HG03139 (cell line): ENCODE measurements at regions not wholly inside any gene's neighbourhood (a gene's known extent, or its start where the extent isn't known, plus 50 kb on each side); places are given as distances from the start of the nearest gene placed in this dataset.

ENCODE experiments used
- ATAC-seq: cut with Tn5 transposase; IDR thresholded peaks from one replicate; pipeline ENCODE4 v1.9.1; 2021; ENCODE audit not compliant: unreplicated experiment

- ATAC-seq = no peak
Measured at GRCh38 chr2:21916934-21917522, 793.3 kb downstream of the TDRD15 start.

DNA sequence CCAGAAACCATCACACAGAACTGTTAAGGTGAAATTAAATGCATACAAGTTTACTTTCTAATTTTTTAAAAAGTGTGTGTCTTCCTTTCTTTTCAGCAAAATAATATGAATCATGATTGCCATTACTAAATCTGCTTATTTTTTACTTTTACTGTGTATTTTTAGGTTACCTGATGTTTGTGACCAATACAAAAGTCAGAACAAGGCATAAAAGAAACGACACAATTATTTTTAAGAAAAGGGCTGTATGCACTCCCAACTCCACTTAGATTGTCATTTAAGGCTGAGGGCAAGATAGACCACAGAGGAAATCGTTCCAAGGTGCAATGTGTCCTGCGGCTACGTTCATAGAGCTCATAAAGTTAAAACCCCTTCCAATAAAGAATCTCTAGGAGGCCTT is 797.0 kb downstream of the TDRD15 start:
- no peak for ATAC-seq

GRCh38 chr2:21924640-21925285 is 801.0 kb downstream of the TDRD15 start:
- no peak for ATAC-seq

DNA sequence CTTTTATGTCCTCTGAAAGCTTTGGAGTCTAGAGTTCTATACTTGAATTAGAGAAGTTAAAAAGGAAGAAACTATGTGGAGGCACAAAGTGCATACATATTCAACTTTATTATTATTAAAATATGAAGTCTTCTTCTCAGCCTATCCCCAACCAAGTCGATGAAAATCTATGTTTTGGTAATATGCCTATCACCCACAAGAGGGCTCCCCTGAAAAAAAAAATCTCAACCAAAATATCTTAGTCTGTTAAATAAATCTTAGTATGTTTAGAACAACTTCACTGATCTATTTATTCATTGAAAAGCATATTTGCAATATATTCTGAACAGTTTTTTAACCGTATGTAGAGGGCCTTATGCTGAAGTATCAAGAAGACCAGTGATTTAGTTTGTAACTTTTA is 804.5 kb downstream of the TDRD15 start:
- ATAC-seq = no peak

GRCh38 chr2:21930226-21930625 is 806.5 kb downstream of the TDRD15 start:
- ATAC-seq = no peak

DNA sequence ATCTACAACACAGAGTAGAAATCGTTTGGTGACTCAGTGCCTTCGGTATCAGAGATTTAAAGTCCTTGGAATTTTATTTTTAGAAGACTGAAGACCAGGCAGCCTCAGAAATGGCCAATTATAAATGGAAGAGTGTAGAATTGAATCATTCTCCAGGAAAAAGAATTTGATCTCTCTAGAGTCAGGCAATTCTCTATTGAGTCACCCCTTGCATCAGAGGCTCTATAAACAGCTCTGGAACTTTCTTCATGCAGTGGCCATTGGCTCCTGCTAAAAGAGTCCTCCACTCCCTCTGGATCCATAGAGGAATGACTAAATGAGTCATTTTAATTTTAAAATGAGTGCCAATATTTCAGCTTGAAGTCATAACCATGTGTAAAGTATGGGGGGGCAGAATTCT is 816.2 kb downstream of the TDRD15 start:
- ATAC-seq = no peak

GRCh38 chr2:21944536-21944935 is 820.8 kb downstream of the TDRD15 start:
- no peak for ATAC-seq

DNA sequence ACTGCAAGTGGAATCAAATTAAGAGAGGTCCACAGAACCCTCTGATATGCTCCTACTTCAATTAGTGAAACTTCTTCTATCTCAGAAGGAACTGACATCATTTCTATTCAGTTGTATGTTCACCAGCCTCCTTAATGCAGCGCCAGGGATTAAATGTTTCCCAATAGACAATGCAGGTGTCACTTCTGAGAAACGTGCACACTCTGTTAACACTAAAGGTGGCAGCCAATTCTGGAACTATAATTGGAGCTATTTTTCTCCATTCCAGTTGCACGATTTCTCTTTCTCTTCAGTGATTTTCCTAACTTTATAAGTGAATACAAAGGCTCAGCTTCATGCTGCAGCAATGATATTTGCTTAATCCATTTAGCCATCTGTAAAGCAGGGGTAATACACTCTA is 821.9 kb downstream of the TDRD15 start:
- ATAC-seq = no peak

DNA sequence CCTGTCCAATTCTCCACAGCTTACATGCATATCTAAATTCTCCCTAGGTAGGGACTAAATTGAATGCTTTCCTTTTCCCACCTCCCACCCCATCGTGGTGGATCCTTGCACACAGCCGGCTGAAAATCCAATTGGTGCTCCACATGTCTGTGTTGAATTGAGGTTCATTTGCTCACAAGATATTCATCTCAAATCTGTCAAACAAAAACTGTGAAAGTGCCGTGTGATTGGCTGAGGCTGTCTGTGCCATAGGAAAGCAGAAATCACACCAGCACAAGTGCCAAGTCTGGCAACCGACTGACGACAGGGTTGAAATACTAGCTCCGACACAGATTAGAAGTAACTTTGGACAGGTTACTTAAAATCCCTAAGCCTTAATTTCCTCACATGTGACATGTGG is 823.3 kb downstream of the TDRD15 start:
- ATAC-seq = no peak

GRCh38 chr2:21966139-21966538 is 842.4 kb downstream of the TDRD15 start:
- ATAC-seq = no peak

DNA sequence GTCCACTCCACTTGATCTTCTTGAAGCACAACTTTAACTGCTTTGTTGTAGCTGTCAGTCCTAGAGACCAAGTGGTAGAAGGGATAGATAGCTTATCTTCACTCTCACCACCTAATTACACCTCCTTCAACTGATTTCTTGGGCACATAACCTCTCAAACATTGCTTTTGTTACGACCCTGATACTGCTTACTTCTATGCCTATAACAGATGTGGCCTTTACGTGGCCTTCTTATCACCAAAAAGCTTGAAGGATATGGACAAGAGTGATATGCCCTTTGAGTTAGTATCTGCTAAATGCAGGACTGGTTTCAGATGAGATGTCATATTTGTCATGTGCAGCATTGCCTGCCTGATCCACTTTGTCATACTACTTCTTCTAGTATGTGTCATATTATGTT is 847.2 kb downstream of the TDRD15 start:
- ATAC-seq = no peak

- ATAC-seq = no peak
Measured at GRCh38 chr2:21972586-21972985, 848.8 kb downstream of the TDRD15 start.

- ATAC-seq = no peak
Measured at GRCh38 chr2:21981127-21981526, 857.4 kb downstream of the TDRD15 start.

DNA sequence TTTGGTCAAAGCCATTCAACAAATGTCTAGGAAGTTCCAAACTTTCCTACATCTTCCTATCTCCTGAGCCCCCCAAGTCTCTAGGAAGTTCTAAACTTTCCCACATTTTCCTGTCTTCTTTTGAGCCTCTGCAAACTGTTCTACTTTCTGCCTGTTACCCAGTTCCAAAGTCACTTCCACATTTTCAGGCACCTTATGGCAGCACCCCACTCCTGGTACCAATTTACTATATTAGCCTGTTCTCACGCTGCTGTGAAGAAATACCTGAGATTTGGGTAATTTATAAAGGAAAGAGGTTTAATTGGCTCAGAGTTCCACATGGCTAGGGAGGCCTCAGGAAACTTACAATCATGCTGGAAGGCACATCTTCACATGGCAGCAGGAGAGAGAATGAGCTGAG is 869.2 kb downstream of the TDRD15 start:
- ATAC-seq = no peak

DNA sequence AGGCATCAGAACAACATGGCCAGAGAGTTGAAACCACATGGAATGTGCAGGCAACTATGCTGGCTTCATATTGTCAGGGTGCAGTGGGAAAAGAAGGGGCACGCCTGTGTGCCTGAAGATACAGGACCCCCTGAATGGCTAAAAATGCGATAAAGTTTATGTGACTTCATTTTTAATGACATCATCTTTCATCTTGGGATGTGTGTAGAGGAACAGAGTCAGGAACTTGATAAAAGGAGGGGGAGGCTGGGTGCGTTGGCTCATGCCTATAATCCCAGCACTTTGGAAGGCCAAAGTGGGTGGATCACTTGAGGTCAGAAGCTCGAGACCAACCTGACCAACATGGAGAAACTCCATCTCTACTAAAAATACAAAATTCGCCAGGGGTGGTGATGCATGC is 872.6 kb downstream of the TDRD15 start:
- no peak for ATAC-seq

DNA sequence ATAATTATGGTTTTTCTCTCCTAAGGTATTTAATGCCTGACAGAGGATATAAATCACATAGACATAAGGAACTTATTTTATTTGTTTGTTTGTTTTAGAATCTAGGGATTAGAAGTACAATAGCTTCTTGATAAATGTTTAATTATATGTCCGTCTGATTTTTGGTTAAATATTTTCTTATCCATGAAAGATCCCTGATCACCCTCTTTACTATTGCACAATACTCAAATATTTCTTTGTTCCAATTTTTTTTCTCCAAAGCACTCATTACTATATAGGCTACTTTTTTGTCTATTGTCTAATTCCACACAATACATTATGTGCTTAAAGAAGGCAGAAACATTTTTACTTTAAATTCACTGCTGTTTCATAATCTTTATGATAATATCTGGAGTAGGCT is 875.8 kb downstream of the TDRD15 start:
- ATAC-seq = no peak

GRCh38 chr2:22002066-22002465 is 878.3 kb downstream of the TDRD15 start:
- ATAC-seq = no peak

GRCh38 chr2:22003270-22003669 is 879.5 kb downstream of the TDRD15 start:
- ATAC-seq = no peak

GRCh38 chr2:22011048-22011447 is 887.3 kb downstream of the TDRD15 start:
- no peak for ATAC-seq

DNA sequence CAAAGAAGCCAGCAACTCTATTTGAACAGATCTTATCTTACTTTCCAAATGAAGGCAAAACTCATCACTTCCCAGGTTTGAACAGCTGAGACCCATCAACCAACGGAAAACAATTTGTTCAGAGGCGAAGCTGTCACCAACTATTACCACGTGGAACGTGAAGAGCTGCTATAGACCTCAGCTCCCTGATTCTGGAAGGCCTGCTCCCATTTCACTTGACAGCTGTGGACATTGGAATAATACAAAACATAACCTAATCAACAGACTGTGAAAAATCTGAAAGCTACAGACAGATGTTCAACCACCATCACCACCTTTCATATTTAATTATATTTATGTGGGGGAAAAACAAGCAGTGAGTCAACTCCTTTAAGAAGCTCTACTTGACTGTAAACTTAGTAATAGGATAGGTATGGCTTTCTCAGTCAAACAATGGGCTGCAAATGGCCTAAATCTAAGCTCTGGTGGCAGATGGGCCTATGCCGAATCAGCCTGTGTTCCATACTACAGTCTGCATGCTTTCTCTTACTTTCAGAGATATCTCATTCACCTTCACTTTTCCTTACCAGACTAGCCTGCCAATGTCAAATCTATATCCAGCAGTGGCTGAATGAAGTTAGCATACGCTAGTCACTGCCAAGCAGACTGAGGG is 896.4 kb downstream of the TDRD15 start:
- no peak for ATAC-seq

DNA sequence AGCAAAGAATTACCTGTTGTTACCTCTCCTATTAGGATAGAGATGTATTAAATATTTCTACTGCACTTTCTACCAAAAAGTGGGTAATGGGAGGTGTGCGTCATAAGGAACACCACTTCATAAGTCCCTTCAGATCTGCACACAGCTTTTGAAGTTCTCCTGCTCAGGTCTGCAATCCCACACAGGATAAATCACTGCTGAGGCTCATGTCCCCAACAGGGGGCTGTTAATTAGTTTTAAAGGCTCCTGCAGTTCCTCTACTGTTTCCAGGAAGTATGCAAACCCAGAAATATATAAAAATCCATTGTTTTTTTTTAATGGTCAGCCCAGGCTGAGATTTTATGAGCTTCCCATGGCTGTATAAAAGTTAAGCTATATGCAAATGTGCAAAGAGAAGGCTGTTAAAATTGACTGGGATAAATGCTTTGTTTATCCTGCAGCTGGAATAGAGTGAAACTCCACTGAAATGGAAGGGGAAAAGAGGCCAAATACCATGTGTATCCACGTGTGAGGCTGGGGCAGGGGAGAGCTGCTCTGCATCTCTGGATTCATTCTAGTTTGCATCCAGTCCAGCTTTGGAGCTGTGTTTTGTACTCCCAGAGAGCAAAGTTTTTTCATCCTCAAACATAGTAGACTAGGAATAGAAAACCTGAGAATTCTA is 903.7 kb downstream of the TDRD15 start:
- ATAC-seq = no peak

DNA sequence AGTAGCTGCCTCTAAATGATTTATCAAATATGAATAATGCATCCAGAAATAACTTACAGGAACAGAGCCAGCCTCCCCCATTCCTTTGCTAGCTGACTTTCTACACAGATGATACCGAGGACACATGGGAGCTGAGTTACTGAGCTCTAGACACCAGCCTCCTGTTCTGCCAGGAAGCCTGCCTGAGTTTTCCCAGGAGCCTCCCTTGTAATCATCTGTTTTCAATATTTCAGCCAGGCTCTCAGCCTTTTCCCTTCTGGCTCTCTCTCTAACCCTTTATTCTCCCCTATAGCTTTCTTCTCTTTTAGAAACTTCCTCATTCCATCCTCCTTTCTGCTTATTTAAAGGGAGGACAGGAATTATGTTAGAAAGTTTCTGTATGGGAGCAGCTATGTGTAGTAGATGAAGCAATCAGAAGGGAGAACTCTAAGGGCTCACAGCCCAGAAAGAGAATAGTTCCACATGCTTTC is 911.6 kb downstream of the TDRD15 start:
- no peak for ATAC-seq
